ENCODE measurements at regions not wholly inside any gene's neighbourhood (a gene's known extent, or its start where the extent isn't known, plus 50 kb on each side); places are given as distances from the start of the nearest gene placed in this dataset.

GRCh38 chr13:21883713-21884112, 212.8 kb downstream of the FGF9 start:
- TF ChIP-seq CTCF (IDR thresholded peaks at IDR 0.05) = no peak
- no peak for TF ChIP-seq ZFX (IDR thresholded peaks at IDR 0.05; ENCODE audit: borderline replicate concordance)

Measured in 22Rv1 (cell line).